Endodermal cell (in vitro differentiated cells): ENCODE measurements at regions not wholly inside any gene's neighbourhood (a gene's known extent, or its start where the extent isn't known, plus 50 kb on each side); places are given as distances from the start of the nearest gene placed in this dataset.

Source experiments
- DNase-seq: peaks from one replicate; pipeline ENCODE4 v3.0.0-alpha.2; 2017
- H3K27ac ChIP-seq: 2 replicates; pipeline ENCODE4 v1.5.1; 2013; ENCODE audit warnings: mild to moderate bottlenecking, low read depth, low read length, moderate library complexity
- H3K27me3 ChIP-seq: 2 replicates; pipeline ENCODE4 v1.6.1; 2013; ENCODE audit warnings: mild to moderate bottlenecking, low read length, moderate library complexity; ENCODE audit not compliant: insufficient read depth, control insufficient read depth, poor library complexity, severe bottlenecking
- H3K36me3 ChIP-seq: 2 replicates; pipeline ENCODE4 v1.7.0; 2013; ENCODE audit warnings: mild to moderate bottlenecking, low read length, moderate library complexity; ENCODE audit not compliant: control insufficient read depth, insufficient read depth
- H3K4me1 ChIP-seq: one replicate; pipeline ENCODE4 v1.7.0; 2013; ENCODE audit warnings: low read length; ENCODE audit not compliant: control insufficient read depth, insufficient read depth
- H3K4me3 ChIP-seq: 2 replicates; pipeline ENCODE4 v1.5.1; 2013; ENCODE audit warnings: mild to moderate bottlenecking, low read length, moderate library complexity
- H3K9ac ChIP-seq: 2 replicates; pipeline ENCODE4 v1.6.1; 2013; ENCODE audit warnings: mild to moderate bottlenecking, low read length, moderate library complexity; ENCODE audit not compliant: poor library complexity, severe bottlenecking; ENCODE audit errors: extremely low read depth
- H3K9me3 ChIP-seq: 2 replicates; pipeline ENCODE4 v1.6.1; 2013; ENCODE audit warnings: mild to moderate bottlenecking, low read length, moderate library complexity; ENCODE audit not compliant: control insufficient read depth
- H3K27ac Mint-ChIP-seq: 2 replicates; pipeline ENCODE4 v1.8.0; 2020; ENCODE audit warnings: mixed read lengths
- H3K27me3 Mint-ChIP-seq: 2 replicates; pipeline ENCODE4 v1.8.0; 2021; ENCODE audit warnings: mild to moderate bottlenecking, mixed read lengths; ENCODE audit not compliant: insufficient read depth
- H3K36me3 Mint-ChIP-seq: 2 replicates; pipeline ENCODE4 v1.8.0; 2020; ENCODE audit warnings: low read depth, mixed read lengths
- H3K4me1 Mint-ChIP-seq: 2 replicates; pipeline ENCODE4 v1.8.0; 2020; ENCODE audit warnings: mixed read lengths
- H3K4me3 Mint-ChIP-seq: 2 replicates; pipeline ENCODE4 v1.8.0; 2020; ENCODE audit warnings: mild to moderate bottlenecking, moderate library complexity, mixed read lengths
- H3K9me3 Mint-ChIP-seq: 2 replicates; pipeline ENCODE4 v1.8.0; 2020; ENCODE audit warnings: mild to moderate bottlenecking, mixed read lengths
- CTCF ChIP-seq: fragments of 200-600 bp; sonication (generic); conservative IDR thresholded peaks from 2 replicates; pipeline ENCODE4 v1.5.0; 2021; ENCODE audit warnings: antibody characterized with exemption, mild to moderate bottlenecking
- WGBS, 2 experiments: methylation state at CpG; one replicate each; pipeline versions ENCODE4 v1.1.5 to v1.1.7; 2013; ENCODE audit warnings: missing lambda C conversion rate in 2 of 2, mixed read lengths in 1 of 2; ENCODE audit not compliant: insufficient coverage in 1 of 2, insufficient read length in 1 of 2; 5-methylcytosine and 5-hydroxymethylcytosine counted together

DNA sequence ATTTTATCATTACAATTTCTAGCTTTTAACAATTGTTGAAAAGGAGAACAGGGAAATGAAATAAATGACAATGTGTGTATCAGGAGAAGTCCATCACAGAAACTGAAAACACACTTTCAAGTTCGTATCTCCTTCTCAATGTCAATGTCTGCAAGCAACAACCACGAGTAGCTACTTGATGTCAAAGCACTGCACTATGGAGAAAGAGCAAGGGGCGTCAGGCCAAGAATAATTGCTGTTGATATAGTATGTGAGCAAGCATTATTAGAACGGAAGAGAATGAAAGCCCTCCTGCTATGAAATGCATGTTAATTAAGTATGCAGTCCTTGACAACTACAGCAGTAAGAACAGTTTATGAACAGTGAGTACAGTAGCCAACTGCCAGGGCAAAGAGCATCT lies 1250.1 kb downstream of the ZPLD1 start:
- TF ChIP-seq CTCF: no peak
- H3K36me3 Mint-ChIP-seq: no peaks in the 10 kb centered on the region
- H3K27ac Mint-ChIP-seq: no peak overlapping the region
- H3K4me1 Mint-ChIP-seq: no peaks in the 10 kb centered on the region
- Histone ChIP-seq H3K27me3 (no peaks in the 10 kb centered on the region), H3K9ac (no peak overlapping the region), H3K4me1 (no peaks in the 10 kb centered on the region), H3K9me3 (no peaks in the 10 kb centered on the region), H3K27ac (no peak overlapping the region), H3K36me3 (no peaks in the 10 kb centered on the region), H3K4me3 (no peak overlapping the region)
- H3K9me3 Mint-ChIP-seq: peaks cover 12% of the 10 kb centered on the region
- no peaks in the 10 kb centered on the region for H3K27me3 Mint-ChIP-seq
- no peak overlapping the region for H3K4me3 Mint-ChIP-seq
- no peak for DNase-seq
- 67 to 84% methylated on average over 4 of the region's 4 CpGs for WGBS, 2 experiments

GRCh38 chr3:103685939-103686338 lies 1251.1 kb downstream of the ZPLD1 start:
- Mint-ChIP-seq H3K4me1 (peaks cover 3% of the 10 kb centered on the region), H3K36me3 (no peaks in the 10 kb centered on the region), H3K9me3 (peaks cover 14% of the 10 kb centered on the region), H3K27ac (no peak overlapping the region), H3K27me3 (no peaks in the 10 kb centered on the region), H3K4me3 (no peak overlapping the region)
- Histone ChIP-seq H3K4me3 (no peak overlapping the region), H3K9me3 (no peaks in the 10 kb centered on the region), H3K9ac (no peak overlapping the region), H3K27ac (no peak overlapping the region), H3K4me1 (no peaks in the 10 kb centered on the region), H3K27me3 (no peaks in the 10 kb centered on the region), H3K36me3 (no peaks in the 10 kb centered on the region)
- whole genome bisulfite sequencing, 2 experiments: no CpG with 5 or more reads among the region's 1 CpG
- DNase-seq: no peak
- TF ChIP-seq CTCF: no peak

DNA sequence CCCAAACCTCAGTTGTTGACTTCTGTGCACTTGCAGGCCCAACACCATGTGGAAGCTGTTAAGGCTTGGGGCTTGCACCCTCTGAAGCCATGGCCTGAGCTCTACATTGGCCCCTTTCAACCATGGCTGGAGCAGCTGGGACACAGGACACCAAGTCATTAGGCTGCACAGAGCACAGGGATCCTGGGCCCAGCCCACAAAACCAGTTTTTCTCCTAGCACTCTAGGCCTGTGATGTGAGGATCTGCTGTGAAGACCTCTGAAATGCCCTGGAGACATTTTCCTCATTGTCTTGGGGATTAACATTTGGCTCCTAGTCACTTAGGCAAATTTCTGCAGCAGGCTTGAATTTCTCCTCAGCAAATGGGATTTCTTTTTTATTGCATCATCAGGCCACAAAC lies 1255.7 kb downstream of the ZPLD1 start:
- H3K9me3 Mint-ChIP-seq: peaks cover 29% of the 10 kb centered on the region
- Histone ChIP-seq H3K27me3 (no peaks in the 10 kb centered on the region), H3K27ac (no peak overlapping the region), H3K4me3 (no peak overlapping the region), H3K4me1 (no peaks in the 10 kb centered on the region), H3K9me3 (peaks cover 12% of the 10 kb centered on the region), H3K36me3 (no peaks in the 10 kb centered on the region), H3K9ac (no peak overlapping the region)
- H3K4me1 Mint-ChIP-seq: peaks cover 4% of the 10 kb centered on the region
- H3K36me3 Mint-ChIP-seq: no peaks in the 10 kb centered on the region
- peak; percentile 45 for DNase-seq
- H3K27me3 Mint-ChIP-seq: no peaks in the 10 kb centered on the region
- TF ChIP-seq CTCF: no peak
- no peak overlapping the region for H3K27ac Mint-ChIP-seq
- H3K4me3 Mint-ChIP-seq: no peak overlapping the region
